Neural cell (in vitro differentiated cells): ENCODE measurements at regions not wholly inside any gene's neighbourhood (a gene's known extent, or its start where the extent isn't known, plus 50 kb on each side); places are given as distances from the start of the nearest gene placed in this dataset.

Experiments
- CTCF ChIP-seq: fragments of 450-650 bp; IDR thresholded peaks from 2 replicates; pipeline ENCODE4 v1.5.1; 2014; ENCODE audit warnings: antibody characterized with exemption, mild to moderate bottlenecking, moderate library complexity; ENCODE audit not compliant: poor library complexity, severe bottlenecking
- EP300 ChIP-seq: fragments of 450-650 bp; conservative IDR thresholded peaks from 2 replicates; pipeline ENCODE4 v1.6.1; 2014; ENCODE audit warnings: antibody characterized with exemption, mild to moderate bottlenecking, moderate library complexity; ENCODE audit not compliant: poor library complexity, severe bottlenecking
- TAF1 ChIP-seq: IDR thresholded peaks from 2 replicates; pipeline ENCODE4 v1.6.1; 2012; ENCODE audit warnings: low read depth

GRCh38 chr12:92075425-92075914 lies 70.2 kb downstream of the BTG1 start:
- TF ChIP-seq CTCF, result no peak
- no peak for TF ChIP-seq EP300
- TF ChIP-seq TAF1, result no peak
